Frontal cortex (tissue), 3 donors: ENCODE measurements at regions not wholly inside any gene's neighbourhood (a gene's known extent, or its start where the extent isn't known, plus 50 kb on each side); places are given as distances from the start of the nearest gene placed in this dataset.
"Not testable (repeated sequence)": the region's sequence is repeated elsewhere in the genome, so short reads cannot be mapped to it uniquely, and the experiment has no call there.

Source experiments
- DNase-seq, 2 donors: peaks; one replicate each; pipeline ENCODE4 v3.0.0; 2012; ENCODE audit warnings: low spot score in 2 of 2
- FAIRE-seq: peaks from 2 replicates; lab custom pipeline; 2012; peaks lifted over from hg19 to GRCh38; lab: Jason Lieb, UNC
- donor health status: control.
- donor health status: control.
- donor health status: control.

- no peak for FAIRE-seq
- no peak for DNase-seq
Observed at GRCh38 chr5:145520335-145520734, 314.8 kb downstream of the PRELID2 start.

GRCh38 chr5:145517588-145517987, 317.6 kb downstream of the PRELID2 start:
- not testable (repeated sequence) for FAIRE-seq, DNase-seq

- DNase-seq = no peak
- FAIRE-seq = no peak
Observed at GRCh38 chr5:145511351-145511750, 323.8 kb downstream of the PRELID2 start.

GRCh38 chr5:145510769-145511168, 324.4 kb downstream of the PRELID2 start:
- FAIRE-seq (no peak), DNase-seq (no peak)

- no peak for FAIRE-seq
- DNase-seq = no peak
Observed at GRCh38 chr5:145510324-145510723, 324.8 kb downstream of the PRELID2 start.

- FAIRE-seq = no peak
- DNase-seq = no peak
Observed at GRCh38 chr5:145509336-145510136, 325.6 kb downstream of the PRELID2 start.

- FAIRE-seq (no peak), DNase-seq (no peak)
Observed at GRCh38 chr5:145506185-145506850, 328.8 kb downstream of the PRELID2 start.

- FAIRE-seq = no peak
- DNase-seq = no peak
Observed at GRCh38 chr5:145502906-145503305, 332.2 kb downstream of the PRELID2 start.

- no peak for DNase-seq
- no peak for FAIRE-seq
Observed at GRCh38 chr5:145500710-145501109, 334.4 kb downstream of the PRELID2 start.

- FAIRE-seq = no peak
- DNase-seq = no peak
Observed at GRCh38 chr5:145499483-145499882, 335.7 kb downstream of the PRELID2 start.

GRCh38 chr5:145497052-145497451, 338.1 kb downstream of the PRELID2 start:
- FAIRE-seq (no peak), DNase-seq (no peak)

- no peak for DNase-seq
- FAIRE-seq = no peak
Observed at GRCh38 chr5:145495741-145496140, 339.4 kb downstream of the PRELID2 start.

- FAIRE-seq = no peak
- DNase-seq = no peak
Observed at GRCh38 chr5:145495196-145495595, 339.9 kb downstream of the PRELID2 start.

GRCh38 chr5:145493435-145493834, 341.7 kb downstream of the PRELID2 start:
- no peak for DNase-seq
- no peak for FAIRE-seq

GRCh38 chr5:145489516-145489915, 345.6 kb downstream of the PRELID2 start:
- FAIRE-seq (no peak), DNase-seq (no peak)

GRCh38 chr5:145484158-145484557, 351.0 kb downstream of the PRELID2 start:
- FAIRE-seq (no peak), DNase-seq (no peak)

- DNase-seq (no peak), FAIRE-seq (no peak)
Observed at GRCh38 chr5:145483212-145483611, 351.9 kb downstream of the PRELID2 start.

GRCh38 chr5:145479857-145480256, 355.3 kb downstream of the PRELID2 start:
- no peak for FAIRE-seq
- no peak for DNase-seq

GRCh38 chr5:145479271-145479670, 355.9 kb downstream of the PRELID2 start:
- FAIRE-seq (no peak), DNase-seq (no peak)

- DNase-seq = no peak
- no peak for FAIRE-seq
Observed at GRCh38 chr5:145478651-145479050, 356.5 kb downstream of the PRELID2 start.

GRCh38 chr5:145473042-145473642, 362.0 kb downstream of the PRELID2 start:
- no peak for DNase-seq
- no peak for FAIRE-seq
